ENCODE measurements at regions not wholly inside any gene's neighbourhood (a gene's known extent, or its start where the extent isn't known, plus 50 kb on each side); places are given as distances from the start of the nearest gene placed in this dataset.
"Not testable (repeated sequence)": the region's sequence is repeated elsewhere in the genome, so short reads cannot be mapped to it uniquely, and the experiment has no call there.

DNA sequence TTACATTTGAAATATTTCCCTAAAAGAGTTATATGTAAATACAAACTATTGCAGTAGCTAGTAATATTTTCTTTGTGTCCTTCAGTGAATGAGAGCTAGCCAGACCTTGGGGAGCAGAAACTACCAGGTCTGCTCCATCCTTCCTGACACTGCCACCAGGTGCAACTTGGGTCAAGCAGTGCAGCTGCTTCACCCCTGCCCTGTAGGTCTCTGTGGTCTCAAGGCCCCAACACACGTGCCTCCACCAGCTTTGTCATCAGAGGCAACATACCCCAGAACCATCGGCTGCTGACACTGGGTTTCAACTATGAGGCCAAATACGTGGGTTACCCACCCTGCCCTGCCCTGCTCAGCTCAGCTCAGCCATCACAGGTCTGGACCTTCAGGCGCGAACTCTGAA, 181.6 kb downstream of the FCRL5 start:
- no peak for DNase-seq (ENCODE audit: insufficient read length, low spot score)
- FAIRE-seq, result no peak

- FAIRE-seq, result no peak
- peak; percentile 23 for DNase-seq (ENCODE audit: insufficient read length, low spot score)
Measured at GRCh38 chr1:157369808-157370521, 182.3 kb downstream of the FCRL5 start.

DNA sequence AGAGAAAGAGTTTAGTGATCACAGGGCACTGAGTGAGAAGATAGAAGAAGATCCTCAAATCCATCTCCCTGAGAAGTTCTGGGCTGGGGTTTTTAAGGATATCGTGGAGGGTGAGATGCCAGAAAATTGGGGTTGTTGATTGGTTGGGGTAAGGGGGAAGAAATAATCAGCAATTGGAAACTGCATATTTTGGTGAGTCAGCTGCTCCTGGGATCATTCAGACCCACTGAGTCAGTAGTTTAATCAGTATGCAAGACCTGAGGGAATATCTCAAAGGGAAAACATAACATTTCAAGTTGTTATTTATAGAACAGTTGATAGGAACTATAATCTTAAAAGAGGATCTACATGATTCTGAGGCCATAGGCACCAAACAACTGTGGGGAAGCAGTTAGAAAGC, 183.4 kb downstream of the FCRL5 start:
- FAIRE-seq; DNase-seq (ENCODE audit: insufficient read length, low spot score): not testable (repeated sequence)

DNA sequence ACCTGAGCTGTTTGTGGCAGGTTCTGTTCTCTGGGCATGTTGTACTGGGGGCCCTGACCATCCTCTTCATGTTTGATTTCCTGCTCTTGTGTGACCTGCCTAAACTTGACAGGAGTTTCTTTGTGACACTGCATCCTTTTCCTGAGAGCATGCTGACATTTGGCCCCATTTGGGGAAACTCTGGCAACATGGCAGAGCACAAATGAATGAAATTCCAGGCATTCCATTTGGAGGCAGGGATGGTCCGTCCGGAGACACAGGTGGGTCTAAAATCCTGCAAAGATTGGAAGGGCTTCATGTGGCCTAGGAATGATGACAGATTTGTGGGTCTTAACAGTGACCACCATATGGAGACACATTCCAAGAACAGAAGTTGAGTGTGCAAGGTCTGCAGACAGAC, 184.0 kb downstream of the FCRL5 start:
- no peak for FAIRE-seq
- DNase-seq (ENCODE audit: insufficient read length, low spot score), result no peak

GRCh38 chr1:157367870-157368269, 184.4 kb downstream of the FCRL5 start:
- no peak for FAIRE-seq
- no peak for DNase-seq (ENCODE audit: insufficient read length, low spot score)

DNA sequence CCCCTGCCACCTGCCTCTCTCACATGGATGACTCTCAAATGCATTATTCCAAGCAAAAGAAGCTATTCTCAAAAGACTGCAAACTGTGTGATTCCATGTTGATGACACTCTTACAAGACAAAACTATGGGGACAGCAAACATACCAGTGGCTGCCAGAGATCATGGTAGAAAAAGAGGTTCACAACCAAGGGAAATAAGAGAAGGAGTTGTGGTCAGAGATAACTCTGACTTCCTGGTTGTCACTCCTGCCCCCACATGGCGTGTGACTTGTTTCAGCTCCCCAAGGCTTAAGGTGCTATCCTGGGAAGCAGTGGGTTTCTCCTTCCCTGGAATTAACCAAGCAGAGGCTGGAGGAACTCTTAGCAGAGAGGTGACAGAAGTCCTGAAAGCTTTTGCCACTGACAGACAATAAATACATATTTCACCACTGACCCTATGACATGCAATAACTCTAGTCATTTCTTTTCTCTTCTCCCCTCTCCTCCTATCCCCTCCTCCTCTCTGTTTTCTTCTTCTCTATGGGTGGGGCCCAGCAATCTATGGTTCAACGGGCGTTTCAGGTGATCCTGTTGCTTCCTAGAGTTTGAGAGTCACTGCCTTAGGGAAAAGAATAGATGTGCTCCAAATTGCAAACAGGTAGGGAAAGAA, 185.1 kb downstream of the FCRL5 start:
- no peak for DNase-seq (ENCODE audit: insufficient read length, low spot score)
- FAIRE-seq, result no peak

GRCh38 chr1:157364612-157365011, 187.7 kb downstream of the FCRL5 start:
- no peak for DNase-seq (ENCODE audit: insufficient read length, low spot score)
- FAIRE-seq, result no peak

- FAIRE-seq, result no peak
- peak; percentile 23 for DNase-seq (ENCODE audit: insufficient read length, low spot score)
Measured at GRCh38 chr1:157363660-157364140, 188.6 kb downstream of the FCRL5 start.

DNA sequence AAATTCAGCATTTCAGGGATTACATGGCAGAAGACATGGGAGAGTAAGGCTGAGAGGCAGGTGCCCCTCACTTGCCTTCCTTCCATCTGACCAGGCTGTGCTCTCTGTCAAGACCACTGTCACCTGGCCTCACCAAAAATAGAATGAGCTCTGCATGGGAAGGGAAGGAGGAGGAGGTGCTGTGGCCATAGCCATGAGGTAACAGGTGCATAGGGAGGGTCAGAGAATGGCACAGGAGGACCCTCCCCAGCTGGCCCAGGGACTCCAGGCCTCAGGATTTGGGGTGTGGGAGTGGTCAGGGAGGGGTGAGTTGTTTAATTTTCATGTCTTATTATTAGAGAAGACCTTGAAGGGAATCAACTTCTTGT, 192.3 kb downstream of the FCRL5 start:
- FAIRE-seq, result no peak

DNA sequence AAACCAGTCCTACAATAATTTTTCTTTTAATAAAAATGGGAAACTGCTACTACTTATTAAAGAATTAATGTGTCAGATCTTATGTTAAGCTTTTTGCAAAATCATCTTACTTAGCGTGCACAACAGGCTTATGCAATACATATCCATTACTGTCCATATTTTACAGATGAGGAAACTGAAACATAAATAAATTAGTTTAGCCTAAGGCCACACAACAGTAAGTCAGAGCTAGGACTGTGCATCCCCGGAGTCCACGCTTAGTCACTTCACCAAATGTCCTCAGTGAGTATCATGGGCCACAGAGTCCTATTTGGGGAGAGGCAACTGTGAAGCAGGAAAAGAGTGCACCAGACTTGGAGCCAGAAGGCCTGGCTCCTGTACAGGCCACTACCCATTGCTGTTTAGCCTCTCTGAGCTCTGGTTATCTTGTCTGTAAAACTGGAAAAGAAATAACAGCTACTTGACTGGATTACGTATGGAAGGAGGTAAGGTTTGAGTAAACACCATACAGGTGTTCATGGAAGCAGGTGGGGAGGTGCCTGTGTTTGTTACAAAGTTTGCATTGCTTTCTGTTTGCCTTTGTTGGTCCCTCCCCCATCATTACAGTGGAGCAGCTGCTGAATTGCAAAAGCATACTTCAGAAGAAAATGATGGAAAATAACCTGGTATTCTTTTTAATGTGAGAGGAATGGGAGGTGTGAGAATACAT, 192.8 kb downstream of the FCRL5 start:
- no peak for FAIRE-seq
- no peak for DNase-seq (ENCODE audit: insufficient read length, low spot score)

More for the DNA sequence above, 192.3 kb downstream of the FCRL5 start:
- no peak for DNase-seq (ENCODE audit: insufficient read length, low spot score)

DNA sequence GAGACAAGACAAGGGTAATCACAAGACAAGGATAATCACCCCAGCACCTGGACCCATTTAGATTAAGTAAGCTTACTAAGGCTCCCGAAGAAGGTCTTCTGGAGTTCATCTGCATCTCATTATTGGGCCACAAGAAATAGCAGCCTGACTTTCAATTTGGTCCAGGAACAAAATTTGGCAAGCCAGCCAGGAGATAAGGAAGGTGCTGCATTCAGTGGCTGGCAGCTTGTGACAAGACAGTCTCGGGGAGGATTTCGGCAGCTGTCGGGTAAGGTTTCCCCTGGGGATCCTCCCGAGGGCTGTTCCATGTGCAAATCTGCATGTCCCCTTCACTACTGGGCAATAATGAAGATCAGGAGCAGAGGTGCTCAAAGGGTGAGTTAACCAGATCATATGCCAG, 195.2 kb downstream of the FCRL5 start:
- DNase-seq (ENCODE audit: insufficient read length, low spot score) (no peak), FAIRE-seq (no peak)

DNA sequence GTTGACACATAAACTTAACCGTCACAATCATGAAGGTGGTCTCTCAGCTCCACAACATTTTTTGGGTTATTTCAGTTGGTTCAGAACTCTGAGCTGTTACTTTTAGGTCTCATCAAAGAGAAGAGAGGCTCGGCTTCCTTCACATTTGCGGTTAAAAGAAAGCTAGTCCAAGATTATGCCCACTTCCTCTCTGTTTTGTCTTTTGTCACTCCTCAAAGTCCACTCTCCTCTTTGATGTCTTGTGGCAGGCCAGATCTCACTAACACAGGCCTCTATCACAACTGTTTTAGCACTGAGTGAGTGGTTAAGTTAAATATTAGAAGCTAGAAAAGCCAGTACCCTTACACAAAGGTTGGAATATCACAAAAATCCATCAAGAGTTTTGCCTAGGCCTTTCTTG, 195.7 kb downstream of the FCRL5 start:
- no peak for FAIRE-seq
- DNase-seq (ENCODE audit: insufficient read length, low spot score), result no peak

- no peak for FAIRE-seq
- no peak for DNase-seq (ENCODE audit: insufficient read length, low spot score)
Measured at GRCh38 chr1:157353546-157353945, 198.8 kb downstream of the FCRL5 start.

GRCh38 chr1:157352817-157353408, 199.4 kb downstream of the FCRL5 start:
- FAIRE-seq (no peak), DNase-seq (ENCODE audit: insufficient read length, low spot score) (no peak)

DNA sequence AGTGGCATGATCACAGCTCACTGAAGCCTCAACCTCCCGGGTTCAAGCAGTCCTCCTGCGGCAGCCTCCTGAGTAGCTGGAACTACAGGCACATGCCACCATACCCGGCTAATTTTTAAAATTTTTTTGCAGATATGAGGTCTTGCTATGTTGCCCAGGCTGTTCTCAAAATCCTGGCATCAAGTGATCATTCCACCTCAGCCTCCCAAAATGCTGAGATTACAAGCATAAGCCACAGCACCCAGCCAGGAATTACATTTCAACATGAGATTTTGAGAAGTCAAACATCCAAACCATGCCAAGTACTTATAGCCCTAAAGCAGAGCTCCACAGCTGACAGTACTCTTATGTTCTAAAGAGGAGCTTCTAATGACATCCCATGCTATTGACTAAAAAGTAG, 200.1 kb downstream of the FCRL5 start:
- DNase-seq (ENCODE audit: insufficient read length, low spot score), result no peak
- no peak for FAIRE-seq

DNA sequence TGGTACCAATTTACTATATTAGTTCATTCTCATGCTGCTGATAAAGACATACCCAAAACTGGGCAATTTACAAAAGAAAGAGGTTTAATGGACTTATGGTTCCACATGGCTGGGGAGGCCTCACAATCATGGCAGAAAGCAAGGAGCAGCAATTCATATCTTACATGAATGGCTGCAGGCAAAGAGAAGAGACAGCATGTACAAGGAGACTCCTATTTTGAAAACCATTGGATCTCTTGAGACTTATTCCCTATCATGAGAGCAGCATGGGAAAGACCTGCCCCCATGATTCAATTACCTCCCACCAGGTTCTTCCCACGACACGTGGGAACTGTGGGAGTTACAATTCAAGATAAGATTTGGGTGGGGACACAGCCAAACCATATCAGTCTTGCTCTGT, 200.5 kb downstream of the FCRL5 start:
- FAIRE-seq, result not testable (repeated sequence)

GRCh38 chr1:157348538-157349480, 203.5 kb downstream of the FCRL5 start:
- FAIRE-seq (no peak), DNase-seq (ENCODE audit: insufficient read length, low spot score) (no peak)

More for the DNA sequence above, 200.5 kb downstream of the FCRL5 start:
- not testable (repeated sequence) for DNase-seq (ENCODE audit: insufficient read length, low spot score)

DNA sequence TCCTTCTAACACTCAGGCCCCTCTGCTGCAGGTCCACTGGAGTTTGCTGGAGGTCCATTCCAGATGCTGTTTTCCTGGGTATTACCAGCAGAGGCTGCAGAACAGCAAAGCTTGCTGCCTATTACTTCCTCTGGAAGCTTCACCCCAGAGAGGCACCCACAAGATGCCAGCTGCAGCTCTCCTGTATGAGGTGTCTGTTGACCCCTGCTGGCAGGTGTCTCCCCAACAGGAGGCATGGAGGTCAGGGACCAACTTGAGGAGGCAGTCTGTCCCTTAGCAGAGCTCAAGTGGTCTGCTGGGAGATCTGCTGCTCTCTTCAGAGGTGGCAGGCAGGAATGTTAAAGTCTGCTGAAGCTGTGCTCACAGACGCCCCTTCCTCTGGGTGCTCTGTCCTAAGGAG, 204.8 kb downstream of the FCRL5 start:
- FAIRE-seq (no peak), DNase-seq (ENCODE audit: insufficient read length, low spot score) (no peak)

DNA sequence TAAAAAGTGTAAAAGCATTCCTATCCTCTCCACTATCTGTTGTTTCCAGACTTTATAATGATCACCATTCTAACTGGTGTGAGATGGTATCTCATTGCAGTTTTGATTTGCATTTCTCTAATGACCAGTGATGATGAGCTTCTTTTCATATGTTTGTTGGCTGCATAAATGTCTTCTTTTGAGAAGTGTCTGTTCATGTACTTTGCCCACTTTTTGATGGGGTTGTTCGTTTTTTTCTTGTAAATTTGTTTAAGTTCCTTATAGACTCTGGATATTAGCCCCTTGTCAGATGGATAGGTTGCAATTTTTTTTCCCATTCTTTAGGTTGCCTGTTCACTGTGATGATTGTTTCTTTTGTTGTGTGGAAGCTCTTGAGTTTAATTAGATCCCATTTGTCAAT, 199.6 kb upstream of the ETV3 start:
- DNase-seq (ENCODE audit: insufficient read length, low spot score); FAIRE-seq: not testable (repeated sequence)

DNA sequence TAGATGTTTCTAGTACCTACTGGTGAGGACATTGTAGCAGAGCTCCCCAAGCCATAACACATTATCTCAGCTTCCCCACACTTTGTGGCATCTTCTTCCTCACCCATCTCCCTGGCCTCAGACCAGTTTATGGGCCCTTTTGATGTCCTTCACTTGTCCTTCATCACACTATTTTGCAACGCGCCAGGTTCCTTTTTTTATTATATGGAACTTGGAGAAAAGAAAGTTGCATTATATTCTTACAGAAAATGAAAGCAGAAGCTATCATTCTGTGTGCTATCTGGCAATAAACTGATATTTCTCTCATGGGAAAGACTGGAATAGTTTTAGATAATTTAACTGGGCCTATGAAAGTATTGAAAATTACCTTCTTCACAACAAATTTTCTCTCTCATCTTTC, 196.9 kb upstream of the ETV3 start:
- no peak for FAIRE-seq
- no peak for DNase-seq (ENCODE audit: insufficient read length, low spot score)

Data from HTR-8/SVneo (cell line).